ENCODE measurements at regions not wholly inside any gene's neighbourhood (a gene's known extent, or its start where the extent isn't known, plus 50 kb on each side); places are given as distances from the start of the nearest gene placed in this dataset.

DNA sequence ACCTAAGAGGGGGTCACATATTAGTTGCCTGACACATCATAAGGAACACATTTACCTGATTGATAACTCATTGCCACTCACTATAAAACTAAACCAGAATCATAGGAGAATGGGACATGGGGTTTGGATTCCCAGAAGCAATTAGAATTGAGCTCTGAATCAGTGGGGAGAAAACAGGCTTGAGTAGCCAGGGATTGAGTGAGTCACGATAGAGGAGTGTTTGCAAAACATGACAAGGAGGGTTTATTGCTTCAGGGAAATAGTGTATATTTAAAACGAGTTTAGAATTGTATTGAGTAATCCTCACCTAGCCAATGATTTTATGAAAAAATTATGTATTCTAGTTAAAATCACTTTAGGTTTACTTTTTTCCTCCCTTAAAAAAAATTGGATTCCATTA lies 101.1 kb upstream of the THRB start:
- no peak for DNase-seq (ENCODE audit: low read depth)
- TF ChIP-seq CTCF (IDR thresholded peaks at IDR 0.05; ENCODE audit: low read depth, low read length, missing control alignments): no peak
- in situ Hi-C loops (cut with HindIII; ENCODE audit: low sequenced_read_pairs): no loop called here
- H3K4me3 ChIP-seq (ENCODE audit: low read depth, low read length): no peak overlapping the region

- DNase-seq (ENCODE audit: low read depth): no peak
- no peak overlapping the region for H3K4me3 ChIP-seq (ENCODE audit: low read depth, low read length)
- no peak for TF ChIP-seq CTCF (IDR thresholded peaks at IDR 0.05; ENCODE audit: low read depth, low read length, missing control alignments)
- in situ Hi-C loops (cut with HindIII; ENCODE audit: low sequenced_read_pairs): no loop called here
These were observed 102.0 kb upstream of the THRB start for GRCh38 chr3:24596626-24597025.

GRCh38 chr3:24598695-24599470 lies 104.2 kb upstream of the THRB start:
- no peak for TF ChIP-seq CTCF (IDR thresholded peaks at IDR 0.05; ENCODE audit: low read depth, low read length, missing control alignments)
- in situ Hi-C loops (cut with HindIII; ENCODE audit: low sequenced_read_pairs): no loop called here
- H3K4me3 ChIP-seq (ENCODE audit: low read depth, low read length): no peak overlapping the region
- no peak for DNase-seq (ENCODE audit: low read depth)

- in situ Hi-C loops (cut with HindIII; ENCODE audit: low sequenced_read_pairs): no loop called here
- DNase-seq (ENCODE audit: low read depth): no peak
- H3K4me3 ChIP-seq (ENCODE audit: low read depth, low read length): no peak overlapping the region
- TF ChIP-seq CTCF (IDR thresholded peaks at IDR 0.05; ENCODE audit: low read depth, low read length, missing control alignments): no peak
These were observed 106.7 kb upstream of the THRB start for GRCh38 chr3:24601066-24601939.

DNA sequence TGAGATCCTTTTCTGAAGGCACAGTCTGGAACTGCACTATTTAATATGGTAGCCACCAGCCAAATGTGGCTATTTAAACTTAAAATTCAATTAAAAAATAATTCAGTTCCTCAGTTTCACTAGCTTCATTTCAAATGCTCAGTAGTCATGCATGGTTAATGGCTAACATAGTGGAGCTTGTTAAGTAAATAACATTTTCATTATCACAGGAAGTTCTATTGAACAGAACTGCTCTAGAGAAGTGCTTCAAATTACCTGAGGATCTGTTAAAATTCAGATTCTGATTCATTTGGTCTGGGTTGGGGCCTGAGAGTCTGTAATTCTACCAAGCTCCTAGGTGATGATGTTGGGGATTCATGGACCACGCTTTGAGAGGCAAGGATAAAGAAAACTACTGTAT lies 109.6 kb upstream of the THRB start:
- TF ChIP-seq CTCF (IDR thresholded peaks at IDR 0.05; ENCODE audit: low read depth, low read length, missing control alignments): no peak
- in situ Hi-C loops (cut with HindIII; ENCODE audit: low sequenced_read_pairs): no loop called here
- H3K4me3 ChIP-seq (ENCODE audit: low read depth, low read length): no peak overlapping the region

DNA sequence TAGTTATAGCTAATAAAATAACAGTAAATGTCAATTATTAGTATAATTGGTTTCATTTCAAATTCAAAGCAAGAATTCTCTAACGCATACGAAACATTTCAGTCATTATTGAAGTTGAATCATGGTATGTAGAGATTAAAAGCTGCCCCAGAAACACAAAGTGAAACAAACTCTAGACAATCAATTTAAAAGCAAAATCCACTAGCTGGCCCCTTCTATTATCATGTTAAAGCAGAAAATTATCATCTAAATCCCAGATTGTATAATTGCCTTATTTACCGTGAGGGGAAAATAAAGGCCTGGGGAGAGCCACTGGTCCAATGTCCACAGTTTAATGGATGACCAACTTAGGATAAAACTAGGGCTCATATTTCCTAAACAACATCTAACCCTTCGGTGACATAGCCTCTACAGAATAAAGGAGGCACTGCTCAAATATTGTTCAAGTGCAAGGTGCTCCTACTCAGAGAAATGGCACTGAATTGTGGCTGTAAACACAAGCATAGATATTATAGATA lies 110.9 kb upstream of the THRB start:
- TF ChIP-seq CTCF (IDR thresholded peaks at IDR 0.05; ENCODE audit: low read depth, low read length, missing control alignments): no peak
- in situ Hi-C loops (cut with HindIII; ENCODE audit: low sequenced_read_pairs): no loop called here
- H3K4me3 ChIP-seq (ENCODE audit: low read depth, low read length): no peak overlapping the region
- no peak for DNase-seq (ENCODE audit: low read depth)

More for the DNA sequence above, 109.6 kb upstream of the THRB start:
- DNase-seq (ENCODE audit: low read depth): no peak

All from astrocyte of the cerebellum (primary cell).